ENCODE measurements at regions not wholly inside any gene's neighbourhood (a gene's known extent, or its start where the extent isn't known, plus 50 kb on each side); places are given as distances from the start of the nearest gene placed in this dataset.

DNA sequence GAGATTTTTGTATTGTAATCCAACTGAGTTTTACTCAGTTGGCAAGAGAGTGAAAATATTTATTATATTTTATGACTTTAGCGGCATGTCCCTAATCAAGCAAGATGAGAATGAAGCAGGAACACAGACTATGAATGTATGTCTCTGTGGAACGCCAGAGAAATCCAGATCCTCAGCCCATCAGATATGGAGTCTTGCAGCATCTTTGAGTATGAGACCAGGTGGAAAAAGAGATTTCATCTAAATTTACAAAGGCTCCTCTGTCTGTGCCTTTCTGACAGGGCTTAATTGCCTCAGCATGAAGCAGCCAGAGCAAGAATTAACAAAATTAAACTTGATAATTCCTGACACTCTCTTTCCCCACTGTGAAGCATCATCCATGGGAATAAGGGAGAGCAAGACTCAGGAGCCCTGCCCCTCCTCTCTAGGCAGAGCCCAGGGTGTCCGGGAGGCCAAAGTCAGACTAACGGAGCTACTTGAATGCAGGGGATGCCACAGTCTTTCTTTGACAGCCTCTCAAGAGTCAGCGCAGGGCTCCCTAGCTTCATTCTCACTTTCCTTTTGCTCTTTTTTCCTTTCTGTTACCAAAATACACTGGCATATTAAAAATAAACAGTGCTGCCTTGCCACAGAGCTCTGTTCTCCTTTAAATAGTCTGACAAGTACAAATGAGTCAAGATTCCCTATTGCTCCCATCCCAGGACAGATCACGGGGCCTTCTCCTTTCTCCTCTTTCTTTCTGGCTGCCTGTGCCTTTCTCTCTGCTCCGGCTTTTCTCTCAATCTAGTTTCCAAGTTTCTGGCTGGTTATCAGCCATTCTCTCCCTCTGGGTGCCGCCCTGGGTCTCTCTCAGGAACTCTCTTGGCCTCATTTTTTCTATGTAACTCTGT lies 132.2 kb upstream of the INHBA start:
- DNase-seq (ENCODE audit: low read depth in 1 of 2, low spot score in 1 of 2), result no peak

GRCh38 chr7:41832941-41833340 lies 130.1 kb upstream of the INHBA start:
- DNase-seq (ENCODE audit: low read depth in 1 of 2, low spot score in 1 of 2), result no peak

- DNase-seq (ENCODE audit: low read depth in 1 of 2, low spot score in 1 of 2), result no peak
Observed at GRCh38 chr7:41830271-41830670, 127.4 kb upstream of the INHBA start.

DNA sequence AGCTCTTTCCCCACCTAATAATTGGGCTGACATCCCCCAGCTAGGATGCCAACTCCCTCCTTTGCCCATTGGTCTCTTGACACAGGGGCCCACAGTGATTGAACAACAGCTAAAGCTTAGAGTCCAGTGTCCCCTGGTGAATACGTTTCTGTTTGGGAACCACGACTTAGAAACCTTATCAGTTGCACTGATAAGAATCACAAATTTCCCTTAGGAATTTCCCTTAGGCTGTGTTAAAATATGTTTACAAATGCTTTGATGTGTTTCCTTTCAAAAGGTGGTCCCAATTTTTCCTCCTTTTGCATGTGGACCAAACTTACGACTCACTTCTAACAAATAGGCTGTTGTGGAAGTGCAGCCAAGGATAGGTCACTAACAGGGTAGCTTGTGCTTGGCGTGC lies 126.0 kb upstream of the INHBA start:
- DNase-seq (ENCODE audit: low read depth in 1 of 2, low spot score in 1 of 2), result no peak

DNA sequence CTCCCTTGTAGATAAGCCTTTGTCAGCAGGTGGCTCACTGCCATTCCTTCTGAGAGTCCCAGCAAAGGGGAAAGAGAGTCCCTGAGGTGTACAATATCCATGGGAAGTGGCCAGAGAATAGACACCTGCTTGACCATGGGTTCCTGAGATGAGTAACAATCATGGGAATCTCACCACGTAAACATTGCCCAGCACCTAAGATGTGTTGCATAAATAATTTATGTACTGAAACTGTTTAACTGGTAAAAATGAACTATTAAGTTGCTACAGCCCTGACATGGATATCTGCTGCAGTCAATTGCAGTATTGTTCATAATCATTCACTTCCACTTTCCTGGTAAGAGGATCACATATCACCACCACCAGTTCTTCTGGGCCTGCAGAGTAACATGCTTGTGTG lies 123.8 kb upstream of the INHBA start:
- DNase-seq (ENCODE audit: low read depth in 1 of 2, low spot score in 1 of 2), result no peak

- no peak for DNase-seq (ENCODE audit: low read depth in 1 of 2, low spot score in 1 of 2)
Observed at GRCh38 chr7:41825927-41826480, 123.1 kb upstream of the INHBA start.

GRCh38 chr7:41824284-41824683 lies 121.4 kb upstream of the INHBA start:
- DNase-seq (ENCODE audit: low read depth in 1 of 2, low spot score in 1 of 2), result no peak

- no peak for DNase-seq (ENCODE audit: low read depth in 1 of 2, low spot score in 1 of 2)
Observed at GRCh38 chr7:41822259-41822817, 119.4 kb upstream of the INHBA start.

DNA sequence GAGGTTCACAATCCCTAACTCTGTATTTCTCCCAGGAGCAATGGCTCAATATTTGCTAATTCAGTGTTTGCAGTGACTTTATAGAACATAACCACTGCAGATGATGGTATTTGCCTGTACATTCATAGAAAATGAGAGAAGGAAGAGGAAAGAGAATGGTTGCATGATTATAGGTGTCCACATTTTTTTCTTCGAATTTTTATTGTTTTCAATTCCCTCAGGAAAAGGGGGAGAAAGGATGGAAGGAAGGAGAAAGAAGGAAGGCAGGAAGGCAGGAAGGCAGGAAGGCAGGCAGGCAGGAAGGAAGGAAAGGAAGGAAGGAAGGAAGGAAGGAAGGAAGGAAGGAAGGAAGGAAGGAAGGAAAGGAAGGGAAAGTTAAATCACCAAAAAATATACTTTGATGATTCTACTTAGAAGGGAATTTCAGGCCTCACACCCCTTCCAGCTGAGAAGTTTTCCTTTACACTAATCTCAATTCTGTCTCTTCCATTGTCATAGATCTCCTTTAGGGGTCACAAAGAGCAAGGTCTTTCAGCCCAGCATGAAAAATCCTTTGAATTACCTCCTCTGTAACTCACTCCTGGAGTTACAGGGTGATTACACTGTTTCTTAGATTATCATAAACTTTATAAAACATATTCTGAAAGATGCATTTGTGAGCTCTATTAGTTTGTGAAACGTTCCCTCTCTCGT lies 118.8 kb upstream of the INHBA start:
- no peak for DNase-seq (ENCODE audit: low read depth in 1 of 2, low spot score in 1 of 2)

- no peak for DNase-seq (ENCODE audit: low read depth in 1 of 2, low spot score in 1 of 2)
Observed at GRCh38 chr7:41820111-41820671, 117.3 kb upstream of the INHBA start.

GRCh38 chr7:41819645-41820044 lies 116.8 kb upstream of the INHBA start:
- DNase-seq (ENCODE audit: low read depth in 1 of 2, low spot score in 1 of 2), result no peak

DNA sequence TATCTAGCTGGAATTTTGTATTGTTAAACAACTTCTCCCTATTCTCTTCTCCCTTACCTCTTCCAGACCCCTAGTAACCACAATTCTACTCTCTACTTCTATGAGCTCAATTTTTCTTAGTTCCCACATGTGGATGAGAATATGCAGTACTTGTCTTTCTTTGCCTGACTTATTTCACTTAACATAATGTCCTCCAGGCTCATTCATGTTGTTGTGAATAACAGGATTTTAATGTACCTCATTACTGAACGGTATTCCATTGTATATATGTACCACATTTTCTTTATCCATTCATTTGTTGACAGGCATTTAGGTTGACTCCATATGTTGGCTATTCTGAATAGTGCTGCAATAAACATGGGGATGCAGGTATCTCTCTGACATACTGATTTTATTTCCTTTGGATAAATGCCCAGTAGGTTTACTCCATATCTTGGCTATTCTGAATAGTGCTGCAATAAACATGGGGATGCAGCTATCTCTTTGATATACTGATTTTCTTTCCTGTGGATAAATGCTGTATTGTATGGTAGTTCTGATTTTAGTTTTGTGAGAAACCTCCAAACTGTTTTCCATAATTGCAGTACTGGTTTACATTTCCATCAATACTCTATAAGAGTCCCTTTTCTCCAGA lies 116.0 kb upstream of the INHBA start:
- DNase-seq (ENCODE audit: low read depth in 1 of 2, low spot score in 1 of 2), result no peak

- DNase-seq (ENCODE audit: low read depth in 1 of 2, low spot score in 1 of 2), result no peak
Observed at GRCh38 chr7:41817386-41817785, 114.5 kb upstream of the INHBA start.

GRCh38 chr7:41816111-41816510 lies 113.2 kb upstream of the INHBA start:
- no peak for DNase-seq (ENCODE audit: low read depth in 1 of 2, low spot score in 1 of 2)

DNA sequence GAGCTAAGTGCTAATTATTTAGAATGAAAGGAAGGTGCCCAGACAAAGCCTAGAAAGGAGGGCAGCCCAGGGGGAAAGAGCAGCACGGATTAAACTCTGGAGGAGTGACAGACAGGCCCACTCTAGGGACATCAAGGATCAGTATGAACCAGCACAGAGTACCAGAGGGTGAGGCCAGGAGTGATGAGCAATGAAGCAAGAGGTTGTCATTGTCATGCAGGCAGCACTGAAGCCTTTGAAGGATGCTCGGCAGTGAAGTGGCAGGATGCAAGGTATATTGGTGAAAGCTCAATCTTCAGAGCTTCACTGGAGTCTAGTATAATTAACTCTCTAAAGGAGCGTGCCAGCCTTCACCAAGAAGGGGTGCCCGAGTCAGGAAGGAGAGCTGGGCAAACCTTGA lies 112.0 kb upstream of the INHBA start:
- no peak for DNase-seq (ENCODE audit: low read depth in 1 of 2, low spot score in 1 of 2)

GRCh38 chr7:41813286-41813685 lies 110.4 kb upstream of the INHBA start:
- no peak for DNase-seq (ENCODE audit: low read depth in 1 of 2, low spot score in 1 of 2)

DNA sequence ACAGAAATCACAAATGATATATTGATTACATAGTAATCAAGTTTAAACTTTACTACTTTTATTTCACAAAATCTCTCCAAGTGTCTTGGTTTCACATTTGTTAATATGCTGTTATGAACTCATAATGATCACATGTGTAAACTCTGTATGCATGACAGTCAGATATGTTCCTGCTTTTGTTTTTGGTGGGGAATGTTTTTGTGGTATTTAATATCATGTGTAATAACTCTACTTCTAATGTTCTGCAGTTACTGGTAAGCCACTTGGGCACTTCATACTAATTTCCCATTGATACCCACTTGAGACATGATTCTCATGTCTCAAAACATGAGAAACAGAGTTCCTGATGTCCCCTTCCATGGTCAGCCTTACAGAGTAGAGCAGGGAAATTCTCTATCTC lies 109.1 kb upstream of the INHBA start:
- DNase-seq (ENCODE audit: low read depth in 1 of 2, low spot score in 1 of 2), result no peak

GRCh38 chr7:41809940-41810576 lies 107.2 kb upstream of the INHBA start:
- DNase-seq (ENCODE audit: low read depth in 1 of 2, low spot score in 1 of 2), result no peak

DNA sequence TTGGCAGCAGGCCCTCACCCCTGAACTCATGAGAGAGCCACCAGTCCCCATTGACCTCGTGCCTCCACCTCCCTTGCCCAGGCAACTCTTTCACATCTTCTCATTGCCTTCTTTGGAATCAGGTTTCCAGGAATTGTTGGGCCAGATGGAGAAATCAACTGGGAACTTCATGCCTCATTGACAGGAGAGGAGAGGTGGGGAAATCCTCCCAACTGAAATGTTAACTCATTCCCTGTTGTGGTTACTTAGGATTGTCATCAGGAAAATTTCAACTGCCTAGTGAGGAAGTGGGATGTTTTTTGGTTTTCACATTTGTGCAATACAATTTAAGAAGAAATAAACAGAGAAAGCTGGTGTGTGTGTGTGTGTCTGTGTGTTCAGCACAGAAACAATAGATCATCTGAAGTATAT lies 106.6 kb upstream of the INHBA start:
- no peak for DNase-seq (ENCODE audit: low read depth in 1 of 2, low spot score in 1 of 2)

GRCh38 chr7:41809116-41809515 lies 106.2 kb upstream of the INHBA start:
- no peak for DNase-seq (ENCODE audit: low read depth in 1 of 2, low spot score in 1 of 2)

- DNase-seq (ENCODE audit: low read depth in 1 of 2, low spot score in 1 of 2), result no peak
Observed at GRCh38 chr7:41808541-41808940, 105.7 kb upstream of the INHBA start.

Data from activated CD4-positive, alpha-beta T cell treated with anti-CD3 and anti-CD28 coated beads, Interleukin-2, amount 50 U/mL, for 24 hours (primary cell).